C4-2B (cell line): ENCODE measurements at regions not wholly inside any gene's neighbourhood (a gene's known extent, or its start where the extent isn't known, plus 50 kb on each side); places are given as distances from the start of the nearest gene placed in this dataset.
"Not testable (repeated sequence)": the region's sequence is repeated elsewhere in the genome, so short reads cannot be mapped to it uniquely, and the experiment has no call there.

ENCODE experiments used
- CTCF ChIP-seq: fragments of 450-650 bp; conservative IDR thresholded peaks from 2 replicates; pipeline ENCODE4 v1.5.1; 2017; ENCODE audit warnings: mild to moderate bottlenecking
- ZFX ChIP-seq: fragments of 450-650 bp; IDR thresholded peaks from 2 replicates; pipeline ENCODE4 v1.6.1; 2017

GRCh38 chr5:111612013-111612630 lies 99.8 kb upstream of the STARD4 start:
- not testable (repeated sequence) for TF ChIP-seq CTCF, ZFX
